Osteocyte (in vitro differentiated cells): ENCODE measurements at regions not wholly inside any gene's neighbourhood (a gene's known extent, or its start where the extent isn't known, plus 50 kb on each side); places are given as distances from the start of the nearest gene placed in this dataset.

Experiments
- DNase-seq: peaks from one replicate; pipeline ENCODE4 v3.0.0; 2021; ENCODE audit warnings: mixed read lengths; ENCODE audit not compliant: unreplicated experiment; ENCODE audit errors: extremely low spot score
- H3K27ac Mint-ChIP-seq: one replicate; pipeline ENCODE4 v1.8.0; 2021; ENCODE audit warnings: mild to moderate bottlenecking, mixed read lengths; ENCODE audit not compliant: unreplicated experiment
- H3K27me3 Mint-ChIP-seq: one replicate; pipeline ENCODE4 v1.8.0; 2021; ENCODE audit warnings: mixed read lengths; ENCODE audit not compliant: unreplicated experiment
- H3K36me3 Mint-ChIP-seq: one replicate; pipeline ENCODE4 v1.8.0; 2021; ENCODE audit warnings: mixed read lengths; ENCODE audit not compliant: unreplicated experiment
- H3K4me1 Mint-ChIP-seq: one replicate; pipeline ENCODE4 v1.8.0; 2021; ENCODE audit warnings: mixed read lengths; ENCODE audit not compliant: unreplicated experiment
- H3K4me3 Mint-ChIP-seq: one replicate; pipeline ENCODE4 v1.8.0; 2021; ENCODE audit warnings: mild to moderate bottlenecking, moderate library complexity, mixed read lengths; ENCODE audit not compliant: unreplicated experiment
- H3K9me3 Mint-ChIP-seq: one replicate; pipeline ENCODE4 v1.8.0; 2021; ENCODE audit warnings: mixed read lengths; ENCODE audit not compliant: unreplicated experiment
- CTCF ChIP-seq: fragments of 200-600 bp; sonication (generic); IDR thresholded peaks from 2 replicates; pipeline ENCODE4 v1.5.0; 2021; ENCODE audit warnings: antibody characterized with exemption, mild to moderate bottlenecking, moderate library complexity

- Mint-ChIP-seq H3K27ac (no peak overlapping the region), H3K9me3 (peaks cover 36% of the 10 kb centered on the region), H3K4me3 (no peak overlapping the region), H3K27me3 (no peaks in the 10 kb centered on the region), H3K36me3 (no peaks in the 10 kb centered on the region), H3K4me1 (no peaks in the 10 kb centered on the region)
- no peak for DNase-seq
- TF ChIP-seq CTCF: no peak
These were observed 131.4 kb downstream of the KCNS3 start for GRCh38 chr2:18009891-18010290.

- DNase-seq: no peak
- H3K27ac Mint-ChIP-seq: no peak overlapping the region
These were observed 126.9 kb downstream of the KCNS3 start for GRCh38 chr2:18005411-18005810.

GRCh38 chr2:18001671-18002070 is 123.2 kb downstream of the KCNS3 start:
- no peaks in the 10 kb centered on the region for H3K27me3 Mint-ChIP-seq
- H3K9me3 Mint-ChIP-seq: peaks cover 37% of the 10 kb centered on the region
- no peaks in the 10 kb centered on the region for H3K4me1 Mint-ChIP-seq
- no peak for DNase-seq
- H3K36me3 Mint-ChIP-seq: no peaks in the 10 kb centered on the region
- no peak overlapping the region for H3K27ac Mint-ChIP-seq
- H3K4me3 Mint-ChIP-seq: no peak overlapping the region
- no peak for TF ChIP-seq CTCF

More at GRCh38 chr2:18005411-18005810, 126.9 kb downstream of the KCNS3 start:
- peaks cover 42% of the 10 kb centered on the region for H3K9me3 Mint-ChIP-seq
- H3K36me3 Mint-ChIP-seq: no peaks in the 10 kb centered on the region
- H3K27me3 Mint-ChIP-seq: no peaks in the 10 kb centered on the region
- H3K4me1 Mint-ChIP-seq: no peaks in the 10 kb centered on the region
- no peak for TF ChIP-seq CTCF
- no peak overlapping the region for H3K4me3 Mint-ChIP-seq

GRCh38 chr2:17996978-17997377 is 118.5 kb downstream of the KCNS3 start:
- no peak for DNase-seq
- Mint-ChIP-seq H3K27me3 (no peaks in the 10 kb centered on the region), H3K27ac (no peak overlapping the region), H3K9me3 (peaks cover 37% of the 10 kb centered on the region), H3K4me3 (no peak overlapping the region), H3K4me1 (no peaks in the 10 kb centered on the region), H3K36me3 (no peaks in the 10 kb centered on the region)
- no peak for TF ChIP-seq CTCF

GRCh38 chr2:17995593-17995992 is 117.1 kb downstream of the KCNS3 start:
- no peak overlapping the region for H3K4me3 Mint-ChIP-seq
- TF ChIP-seq CTCF: no peak
- peaks cover 30% of the 10 kb centered on the region for H3K9me3 Mint-ChIP-seq
- H3K27me3 Mint-ChIP-seq: no peaks in the 10 kb centered on the region
- H3K36me3 Mint-ChIP-seq: no peaks in the 10 kb centered on the region
- H3K27ac Mint-ChIP-seq: no peak overlapping the region
- no peaks in the 10 kb centered on the region for H3K4me1 Mint-ChIP-seq
- no peak for DNase-seq
